Aorta (tissue), 5 donors: ENCODE measurements at regions not wholly inside any gene's neighbourhood (a gene's known extent, or its start where the extent isn't known, plus 50 kb on each side); places are given as distances from the start of the nearest gene placed in this dataset.

Source experiments
- ATAC-seq: fragments of 200-7000 bp; cut with Tn5 transposase; one replicate; pipeline ENCODE4 v1.9.1; 2022; ENCODE audit warnings: moderate library complexity; ENCODE audit not compliant: low FRiP score
- DNase-seq, 2 donors: peaks; one replicate each; pipeline ENCODE4 v3.0.0-alpha.2; 2020
- H3K27ac ChIP-seq, 2 donors: one replicate each; pipeline ENCODE4 v1.5.1; 2013; ENCODE audit warnings: low read length in 2 of 2, mild to moderate bottlenecking in 2 of 2, moderate library complexity in 2 of 2, control low read depth in 1 of 2, inconsistent platforms in 1 of 2, low read depth in 1 of 2
- H3K27me3 ChIP-seq, 2 donors: one replicate each; pipeline ENCODE4 v1.6.1; 2013; ENCODE audit warnings: control low read depth in 1 of 2, low read length in 1 of 2, mild to moderate bottlenecking in 1 of 2, moderate library complexity in 1 of 2; ENCODE audit not compliant: insufficient read depth in 2 of 2, control insufficient read depth in 1 of 2
- H3K36me3 ChIP-seq, 2 donors: one replicate each; pipeline ENCODE4 v1.6.1; 2013; ENCODE audit warnings: control low read depth in 1 of 2, low read length in 1 of 2, mild to moderate bottlenecking in 1 of 2; ENCODE audit not compliant: insufficient read depth in 2 of 2, control insufficient read depth in 1 of 2
- H3K4me1 ChIP-seq, 2 donors: one replicate each; pipeline ENCODE4 v1.6.1; 2013; ENCODE audit warnings: low read length in 2 of 2, control low read depth in 1 of 2, mild to moderate bottlenecking in 1 of 2, moderate library complexity in 1 of 2; ENCODE audit not compliant: insufficient read depth in 2 of 2, control insufficient read depth in 1 of 2
- H3K4me3 ChIP-seq, 2 donors: one replicate each; pipeline ENCODE4 v1.5.1; 2013; ENCODE audit warnings: low read length in 2 of 2, control low read depth in 1 of 2, mild to moderate bottlenecking in 1 of 2
- H3K9me3 ChIP-seq: one replicate; pipeline ENCODE4 v1.6.1; 2013; ENCODE audit warnings: mild to moderate bottlenecking, low read length; ENCODE audit not compliant: control insufficient read depth
- WGBS, 2 donors: extraction: QIAGEN DNeasy Blood & Tissue Kit; methylation state at CpG; one replicate each; pipeline ENCODE4 v1.1.7; 2013; 5-methylcytosine and 5-hydroxymethylcytosine counted together
- intact Hi-C, 2 donors: fragments of 100-400 bp; cut with DNase I; formaldehyde crosslinking; loops; one replicate each; pipeline versions ENCODE4 v1.14.2 to v1.15.0; 2022
- donor health status: healthy with polysubstance abuse.
- donor health status: Bipolar disorder and iron deficiency.
- donor health status: DM: no; HTN: no; CAD: no.
- donor health status: DM: no; HTN: no; CAD: no.
- donor health status: DM: yes; HTN: yes; CAD: no.

DNA sequence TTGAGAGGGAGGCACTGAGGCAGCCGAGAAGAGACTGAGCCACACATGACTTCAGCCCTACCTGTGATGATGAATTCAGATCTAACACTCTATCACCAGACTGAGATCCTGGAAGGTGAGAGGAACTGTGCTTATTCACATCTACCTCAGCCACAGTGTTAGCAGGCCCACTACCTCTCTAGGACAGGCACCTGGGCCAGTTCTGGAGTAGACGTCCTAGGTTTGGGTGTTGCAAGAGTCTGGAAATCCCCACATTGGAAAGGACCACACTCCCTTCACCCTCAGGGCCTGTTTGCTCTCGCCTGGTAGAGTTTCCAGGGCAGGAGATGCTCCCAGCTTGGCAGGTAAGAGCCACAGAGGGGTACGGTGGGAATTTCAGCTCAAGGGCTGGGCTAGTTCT, 113.8 kb upstream of the CCL21 start:
- H3K27ac ChIP-seq: no peak overlapping the region
- intact Hi-C loops: no loop called here
- ATAC-seq (no peak), DNase-seq (no peak)
- H3K4me3 ChIP-seq: no peak overlapping the region
- peaks cover 0 to 1% of the 10 kb centered on the region in 2 donors for H3K27me3 ChIP-seq
- no peaks in the 10 kb centered on the region for H3K36me3 ChIP-seq
- no peaks in the 10 kb centered on the region for H3K9me3 ChIP-seq
- 68 to 73% methylated on average over 4 of the region's 4 CpGs for WGBS, 2 donors
- no peaks in the 10 kb centered on the region for H3K4me1 ChIP-seq

DNA sequence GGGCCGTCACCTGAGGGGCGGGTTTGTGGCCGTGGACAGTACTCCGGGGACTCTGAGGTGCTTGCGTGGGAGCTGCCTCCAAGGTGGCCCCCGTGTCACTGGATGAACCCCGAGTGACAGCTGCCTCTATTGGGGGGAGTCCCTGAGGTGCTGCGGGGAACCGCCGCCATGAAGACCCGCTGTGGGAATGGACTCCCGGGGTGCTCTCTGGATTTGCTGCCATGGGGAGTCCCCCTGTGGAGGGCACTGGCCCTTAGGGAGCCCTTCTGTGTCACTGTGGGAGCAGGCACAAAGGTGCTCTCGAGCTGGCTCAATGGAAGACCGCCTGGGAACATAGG, 100.2 kb upstream of the CCL21 start:
- DNase-seq (no peak), ATAC-seq (no peak)
- Histone ChIP-seq H3K36me3 (no peaks in the 10 kb centered on the region), H3K4me3 (no peak overlapping the region), H3K9me3 (peaks cover 5% of the 10 kb centered on the region), H3K27me3 (peaks cover 0 to 4% of the 10 kb centered on the region in 2 donors), H3K4me1 (no peaks in the 10 kb centered on the region), H3K27ac (no peak overlapping the region)
- intact Hi-C loops: no loop called here
- 61 to 67% methylated on average over 13 to 14 of the region's 14 CpGs for WGBS, 2 donors

- no peak overlapping the region for H3K4me3 ChIP-seq
- peaks cover 0 to 4% of the 10 kb centered on the region in 2 donors for H3K27me3 ChIP-seq
- intact Hi-C loops: no loop called here
- DNase-seq (no peak), ATAC-seq (no peak)
- WGBS, 2 donors: 5 to 10% methylated on average over 41 to 70 of the region's 70 CpGs
- no peaks in the 10 kb centered on the region for H3K4me1 ChIP-seq
- no peak overlapping the region for H3K27ac ChIP-seq
- H3K36me3 ChIP-seq: no peaks in the 10 kb centered on the region
- H3K9me3 ChIP-seq: peaks cover 7% of the 10 kb centered on the region
Observed at GRCh38 chr9:34809504-34810186, 99.7 kb upstream of the CCL21 start.

GRCh38 chr9:34802916-34803315, 93.0 kb upstream of the CCL21 start:
- ATAC-seq (no peak), DNase-seq (no peak)
- Histone ChIP-seq H3K9me3 (peaks cover 2% of the 10 kb centered on the region), H3K4me3 (no peak overlapping the region), H3K27ac (no peak overlapping the region), H3K27me3 (peaks cover 0 to 2% of the 10 kb centered on the region in 2 donors), H3K36me3 (no peaks in the 10 kb centered on the region), H3K4me1 (no peaks in the 10 kb centered on the region)
- intact Hi-C loops: no loop called here
- 50 to 58% methylated on average over 2 of the region's 2 CpGs for WGBS, 2 donors

- Histone ChIP-seq H3K27ac (no peak overlapping the region), H3K4me3 (no peak overlapping the region), H3K27me3 (no peaks in the 10 kb centered on the region), H3K36me3 (no peaks in the 10 kb centered on the region), H3K9me3 (no peaks in the 10 kb centered on the region), H3K4me1 (no peaks in the 10 kb centered on the region)
- ATAC-seq (no peak), DNase-seq (no peak)
- WGBS, 2 donors: 74 to 78% methylated on average over 14 of the region's 14 CpGs
- intact Hi-C loops: no loop called here
Observed at GRCh38 chr9:34797367-34797766, 87.4 kb upstream of the CCL21 start.

GRCh38 chr9:34796924-34797323, 87.0 kb upstream of the CCL21 start:
- no peaks in the 10 kb centered on the region for H3K27me3 ChIP-seq
- ATAC-seq: no peak
- 16% methylated on average over 7 of the region's 7 CpGs for WGBS, 2 donors
- intact Hi-C loops: no loop called here
- no peaks in the 10 kb centered on the region for H3K9me3 ChIP-seq
- no peak for DNase-seq
- H3K27ac ChIP-seq: no peak overlapping the region
- no peak overlapping the region for H3K4me3 ChIP-seq
- no peaks in the 10 kb centered on the region for H3K4me1 ChIP-seq
- no peaks in the 10 kb centered on the region for H3K36me3 ChIP-seq

GRCh38 chr9:34793428-34793827, 83.5 kb upstream of the CCL21 start:
- no peaks in the 10 kb centered on the region for H3K27me3 ChIP-seq
- DNase-seq (no peak), ATAC-seq (no peak)
- no peak overlapping the region for H3K4me3 ChIP-seq
- no peak overlapping the region for H3K27ac ChIP-seq
- 64 to 80% methylated on average over 2 of the region's 2 CpGs for WGBS, 2 donors
- H3K9me3 ChIP-seq: no peaks in the 10 kb centered on the region
- intact Hi-C loops: no loop called here
- H3K36me3 ChIP-seq: no peaks in the 10 kb centered on the region
- H3K4me1 ChIP-seq: no peaks in the 10 kb centered on the region

DNA sequence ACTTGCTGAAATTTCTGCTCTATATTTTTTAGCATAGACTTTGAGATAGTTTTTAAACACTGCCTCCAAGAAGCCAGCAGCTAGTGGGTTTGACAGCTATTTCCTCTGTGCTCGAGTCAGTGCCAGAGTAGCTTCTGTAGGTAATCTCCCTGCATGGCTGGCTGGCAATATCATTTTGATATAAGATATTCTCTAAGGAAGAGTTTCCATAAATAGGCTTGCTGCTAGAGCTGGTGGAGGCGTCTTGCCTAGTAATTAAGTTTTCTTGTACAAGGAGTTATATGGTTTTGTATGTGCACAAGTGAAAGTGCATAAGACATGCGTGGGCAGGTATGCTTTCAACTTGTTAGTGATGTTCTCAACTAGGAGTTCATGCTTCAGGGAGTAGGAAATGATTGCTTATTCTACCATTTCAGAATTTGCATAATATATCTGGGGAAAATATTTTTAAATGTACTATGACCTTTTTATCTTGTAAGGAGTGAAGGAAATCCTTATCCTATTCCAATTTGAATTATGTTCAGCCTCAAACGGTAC, 74.1 kb upstream of the CCL21 start:
- ATAC-seq: no peak
- Histone ChIP-seq H3K27me3 (no peaks in the 10 kb centered on the region), H3K9me3 (no peaks in the 10 kb centered on the region), H3K27ac (no peak overlapping the region), H3K4me1 (no peaks in the 10 kb centered on the region), H3K36me3 (no peaks in the 10 kb centered on the region), H3K4me3 (no peak overlapping the region)
- no peak for DNase-seq
- WGBS, 2 donors: 48 to 54% methylated on average over 4 of the region's 4 CpGs
- intact Hi-C loops: no loop called here

- H3K4me3 ChIP-seq: no peak overlapping the region
- no peak for DNase-seq
- H3K36me3 ChIP-seq: no peaks in the 10 kb centered on the region
- H3K27me3 ChIP-seq: no peaks in the 10 kb centered on the region
- WGBS, 2 donors: 95 to 99% methylated on average over 2 of the region's 2 CpGs
- no peaks in the 10 kb centered on the region for H3K4me1 ChIP-seq
- peaks cover 2% of the 10 kb centered on the region for H3K9me3 ChIP-seq
- H3K27ac ChIP-seq: no peak overlapping the region
- no peak for ATAC-seq
- intact Hi-C loops: no loop called here
Observed at GRCh38 chr9:34782372-34782771, 72.4 kb upstream of the CCL21 start.
